ENCODE measurements at regions not wholly inside any gene's neighbourhood (a gene's known extent, or its start where the extent isn't known, plus 50 kb on each side); places are given as distances from the start of the nearest gene placed in this dataset.

GRCh38 chr5:163887854-163888253, 382.4 kb downstream of the MAT2B start:
- TF ChIP-seq POLR2AphosphoS5 (IDR thresholded peaks at IDR 0.05; ENCODE audit: borderline replicate concordance, low read depth, low read length) = no peak
- TF ChIP-seq EZH2 (IDR thresholded peaks at IDR 0.05) = no peak
